GM12878 (cell line): ENCODE measurements at regions not wholly inside any gene's neighbourhood (a gene's known extent, or its start where the extent isn't known, plus 50 kb on each side); places are given as distances from the start of the nearest gene placed in this dataset.

Experiments
- ATAC-seq: fragments of 200-7000 bp; cut with Tn5 transposase; 3 replicates; pipeline ENCODE4 v1.9.1; 2020; ENCODE audit warnings: mild to moderate bottlenecking, moderate library complexity
- BruUV-seq: library from RNA; stranded (reverse); fragments of 400-500 nt; replicated peaks from 2 replicates; lab custom pipeline; 2021; lab: Mats Ljungman, UMichigan
- CTCF ChIA-PET: fragments of 300-600 bp; sonication (Branson Sonifier 250); formaldehyde crosslinking; extraction: SDS; loops from one replicate; lab custom pipeline; 2021; ENCODE audit warnings: inconsistent platforms; lab: Yijun Ruan, JAX
- POLR2A ChIA-PET: fragments of 350-600 bp; formaldehyde crosslinking; extraction: SDS; loops from one replicate; lab custom pipeline; 2021; ENCODE audit warnings: inconsistent platforms; lab: Charles Lee
- RAD21 ChIA-PET: fragments of 300-600 bp; sonication (Branson Sonifier 250); formaldehyde crosslinking; loops from one replicate; lab custom pipeline; 2023; ENCODE audit warnings: antibody characterized with exemption; ENCODE audit not compliant: unreplicated experiment; lab: Charles Lee
- SMC1A ChIA-PET: fragments of 300-600 bp; sonication (Branson Sonifier 250); formaldehyde crosslinking; loops from one replicate; lab custom pipeline; 2023; ENCODE audit not compliant: unreplicated experiment, uncharacterized antibody; lab: Charles Lee
- DNase-seq: peaks from one replicate; pipeline ENCODE4 v3.0.0-alpha.2; 2011; ENCODE audit warnings: low read depth, low spot score
- FAIRE-seq: peaks from 3 replicates; lab custom pipeline; 2011; peaks lifted over from hg19 to GRCh38; lab: Jason Lieb, UNC
- H2AFZ ChIP-seq: 2 replicates; pipeline ENCODE4 v1.6.0; 2011; ENCODE audit warnings: low read depth, low read length, control low read depth; ENCODE audit not compliant: control insufficient read depth
- H3K27ac ChIP-seq: 2 replicates; pipeline ENCODE4 v1.5.1; 2011; ENCODE audit warnings: control low read depth; ENCODE audit not compliant: control insufficient read depth, insufficient read depth
- H3K27me3 ChIP-seq, 2 experiments: replicated peaks in 1 of 2; 2 replicates each; pipeline versions ENCODE4 v1.6.0 to v1.6.1; 2011; ENCODE audit warnings: low read length in 1 of 2; ENCODE audit not compliant: control insufficient read depth in 2 of 2, insufficient read depth in 2 of 2
- H3K36me3 ChIP-seq, 2 experiments: 2 replicates each; pipeline ENCODE4 v1.5.1; 2011; ENCODE audit warnings: low read length in 1 of 2; ENCODE audit not compliant: control insufficient read depth in 2 of 2, insufficient read depth in 2 of 2
- H3K4me1 ChIP-seq: 2 replicates; pipeline ENCODE4 v1.6.1; 2011; ENCODE audit warnings: mild to moderate bottlenecking, low read length, moderate library complexity, mixed read lengths; ENCODE audit not compliant: control insufficient read depth, insufficient read depth
- H3K4me2 ChIP-seq: 2 replicates; pipeline ENCODE4 v1.6.0; 2011; ENCODE audit warnings: control low read depth; ENCODE audit not compliant: control insufficient read depth, insufficient read depth
- H3K4me3 ChIP-seq: fragments of 200-600 bp; sonication (generic); 2 replicates; pipeline ENCODE4 v1.5.1; 2016
- H3K79me2 ChIP-seq: 2 replicates; pipeline ENCODE4 v1.6.0; 2011; ENCODE audit warnings: low read length; ENCODE audit not compliant: control insufficient read depth, insufficient read depth
- H3K9ac ChIP-seq: 2 replicates; pipeline ENCODE4 v1.8.0; 2011; ENCODE audit warnings: low read length, control low read depth, mixed read lengths; ENCODE audit not compliant: control insufficient read depth, insufficient read depth
- H3K9me3 ChIP-seq: replicated peaks from 3 replicates; pipeline ENCODE4 v1.5.1; 2011; ENCODE audit warnings: mild to moderate bottlenecking, low read length; ENCODE audit not compliant: control insufficient read depth, insufficient read depth
- H4K20me1 ChIP-seq: 2 replicates; pipeline ENCODE4 v1.6.0; 2011; ENCODE audit not compliant: control insufficient read depth, insufficient read depth
- BACH1 ChIP-seq: fragments of 450-650 bp; IDR thresholded peaks from 2 replicates; pipeline ENCODE4 v1.6.1; 2017; ENCODE audit warnings: mild to moderate bottlenecking, borderline replicate concordance
- CBX3 ChIP-seq: fragments of 200-600 bp; sonication (generic); IDR thresholded peaks from 2 replicates; pipeline ENCODE4 v1.6.1; 2016; ENCODE audit warnings: low read depth, borderline replicate concordance
- IKZF1 ChIP-seq: fragments of 450-650 bp; conservative IDR thresholded peaks from 2 replicates; pipeline ENCODE4 v1.6.1; 2017; ENCODE audit warnings: antibody characterized with exemption, mild to moderate bottlenecking
- KAT2A ChIP-seq: conservative IDR thresholded peaks from 2 replicates; pipeline ENCODE4 v1.6.1; 2011; ENCODE audit warnings: low read depth, low read length; ENCODE audit not compliant: control insufficient read depth
- MEF2B ChIP-seq: fragments of 450-650 bp; IDR thresholded peaks from 2 replicates; pipeline ENCODE4 v1.6.1; 2018; ENCODE audit warnings: mild to moderate bottlenecking, moderate library complexity; ENCODE audit not compliant: partially characterized antibody, poor library complexity, severe bottlenecking
- MYB ChIP-seq: fragments of 150-350 bp; IDR thresholded peaks from 2 replicates; pipeline ENCODE4 v1.6.1; 2014; ENCODE audit warnings: mild to moderate bottlenecking, low read depth, low read length, borderline replicate concordance
- NFXL1 ChIP-seq: fragments of 450-650 bp; IDR thresholded peaks from 2 replicates; pipeline ENCODE4 v1.6.1; 2017; ENCODE audit warnings: antibody characterized with exemption, mild to moderate bottlenecking, borderline replicate concordance
- NRF1 ChIP-seq: conservative IDR thresholded peaks from 2 replicates; pipeline ENCODE4 v1.6.1; 2011; ENCODE audit warnings: mild to moderate bottlenecking, low read depth, low read length, improper control_type of control experiment
- PBX3 ChIP-seq: IDR thresholded peaks from 2 replicates; pipeline ENCODE4 v1.6.1; 2011; ENCODE audit warnings: mild to moderate bottlenecking, low read depth, low read length, moderate library complexity; ENCODE audit not compliant: insufficient replicate concordance
- PRDM15 ChIP-seq: fragments of 450-650 bp; formaldehyde crosslinking; IDR thresholded peaks from 2 replicates; pipeline ENCODE4 v1.4.0; 2020; ENCODE audit warnings: mild to moderate bottlenecking, moderate library complexity
- RAD51 ChIP-seq: fragments of 450-650 bp; IDR thresholded peaks from 2 replicates; pipeline ENCODE4 v1.6.1; 2016; ENCODE audit warnings: moderate library complexity, mild to moderate bottlenecking, inconsistent platforms
- RBBP5 ChIP-seq: fragments of 200-600 bp; sonication (generic); conservative IDR thresholded peaks from 2 replicates; pipeline ENCODE4 v1.6.1; 2016
- SREBF2 ChIP-seq: IDR thresholded peaks from 2 replicates; pipeline ENCODE4 v1.6.1; 2012; ENCODE audit warnings: mild to moderate bottlenecking, low read length
- STAT1 ChIP-seq: fragments of 450-650 bp; conservative IDR thresholded peaks from 2 replicates; pipeline ENCODE4 v1.6.1; 2014; ENCODE audit warnings: antibody characterized with exemption, mild to moderate bottlenecking
- STAT3 ChIP-seq: IDR thresholded peaks from 2 replicates; pipeline ENCODE4 v1.6.1; 2011; ENCODE audit warnings: low read depth, low read length, improper control_type of control experiment
- WGBS: methylation state at CpG from one replicate; pipeline ENCODE4 v1.1.6; 2016; ENCODE audit warnings: low lambda C conversion rate; ENCODE audit not compliant: insufficient replicate concordance, insufficient coverage; ENCODE audit errors: missing lambda C conversion rate; 5-methylcytosine and 5-hydroxymethylcytosine counted together
- in situ Hi-C: fragments of 300-500 bp; cut with MboI; formaldehyde crosslinking; loops from 9 replicates; pipeline ENCODE4 v1.14.3; 2018; ENCODE audit warnings: mixed read lengths
- intact Hi-C: fragments of 100-400 bp; cut with micrococcal nuclease; formaldehyde crosslinking; loops from one replicate; pipeline ENCODE4 v1.14.2; 2022; ENCODE audit not compliant: unreplicated experiment

- TF ChIP-seq RBBP5 (no peak), PRDM15 (CRISPR knock-in tag) (no peak)
Observed at GRCh38 chr5:18970000-18970399, 1018.0 kb downstream of the CDH18 start (continued).

- SMC1A ChIA-PET = no interaction called here
- Histone ChIP-seq H3K4me3 (no peak overlapping the region), H3K27me3 (no peaks in the 10 kb centered on the region), H3K4me1 (no peaks in the 10 kb centered on the region), H3K4me2 (no peak overlapping the region), H3K27ac (no peak overlapping the region), H2AFZ (no peak overlapping the region), H4K20me1 (no peaks in the 10 kb centered on the region), H3K9ac (no peak overlapping the region), H3K79me2 (no peaks in the 10 kb centered on the region), H3K36me3 (no peaks in the 10 kb centered on the region), H3K9me3 (no peaks in the 10 kb centered on the region)
- POLR2A ChIA-PET = no interaction called here
- intact Hi-C loops = no loop called here
- 44% methylated on average over 3 of the region's 3 CpGs for WGBS
- in situ Hi-C loops = no loop called here
- FAIRE-seq = no peak
- ATAC-seq = no peak
- RAD21 ChIA-PET = no interaction called here
- CTCF ChIA-PET = no interaction called here
- BruUV-seq = no TSS peak
- no peak for DNase-seq
- TF ChIP-seq RAD51 (no peak), MYB (no peak), KAT2A (no peak), SREBF2 (no peak), IKZF1 (no peak), STAT3 (no peak), CBX3 (no peak), PRDM15 (CRISPR knock-in tag) (no peak), NFXL1 (no peak), PBX3 (no peak), MEF2B (no peak), NRF1 (no peak), BACH1 (no peak), STAT1 (no peak)
Observed at GRCh38 chr5:18972177-18972576, 1015.8 kb downstream of the CDH18 start.
